Fibroblast of lung (primary cell): ENCODE measurements at regions not wholly inside any gene's neighbourhood (a gene's known extent, or its start where the extent isn't known, plus 50 kb on each side); places are given as distances from the start of the nearest gene placed in this dataset.

Experiments used
- DNase-seq, 2 donors: peaks; one replicate each; pipeline versions ENCODE4 v3.0.0 to v3.0.0-alpha.2; 2010; ENCODE audit warnings: low read depth in 2 of 2
- H2AFZ ChIP-seq: 2 replicates; pipeline ENCODE4 v1.5.1; 2012; ENCODE audit warnings: low read length, control low read depth, inconsistent platforms
- H3K27ac ChIP-seq: 2 replicates; pipeline ENCODE4 v1.5.1; 2011; ENCODE audit warnings: low read length, control low read depth; ENCODE audit not compliant: insufficient read depth
- H3K27me3 ChIP-seq: 2 replicates; pipeline ENCODE4 v1.5.1; 2011; ENCODE audit warnings: mild to moderate bottlenecking, low read length; ENCODE audit not compliant: control insufficient read depth, insufficient read depth
- H3K36me3 ChIP-seq: 2 replicates; pipeline ENCODE4 v1.5.1; 2011; ENCODE audit warnings: low read length; ENCODE audit not compliant: control insufficient read depth, insufficient read depth
- H3K4me1 ChIP-seq: 2 replicates; pipeline ENCODE4 v1.5.1; 2011; ENCODE audit warnings: low read length; ENCODE audit not compliant: control insufficient read depth, insufficient read depth; ENCODE audit errors: extremely low read depth
- H3K4me2 ChIP-seq: 2 replicates; pipeline ENCODE4 v1.5.1; 2011; ENCODE audit warnings: low read length, control low read depth; ENCODE audit not compliant: insufficient read depth; ENCODE audit errors: extremely low read depth
- H3K4me3 ChIP-seq, 4 experiments: fragments of 200-600 bp in 1 of 4; sonication (generic) in 1 of 4; replicated peaks in 1 of 4; 2 replicates each; pipeline ENCODE4 v1.5.1; 2011 to 2016; ENCODE audit warnings: low read length in 4 of 4, low read depth in 3 of 4, mild to moderate bottlenecking in 3 of 4, control low read depth in 2 of 4, inconsistent platforms in 1 of 4, mixed read lengths in 1 of 4; ENCODE audit not compliant: insufficient read depth in 1 of 4; ENCODE audit errors: control extremely low read depth in 1 of 4
- H3K79me2 ChIP-seq: 2 replicates; pipeline ENCODE4 v1.5.1; 2012; ENCODE audit warnings: mild to moderate bottlenecking, low read length, inconsistent platforms; ENCODE audit not compliant: control insufficient read depth, insufficient read depth
- H3K9ac ChIP-seq: 2 replicates; pipeline ENCODE4 v1.5.1; 2011; ENCODE audit warnings: mild to moderate bottlenecking, low read length, control low read depth; ENCODE audit not compliant: insufficient read depth
- H3K9me3 ChIP-seq: 2 replicates; pipeline ENCODE4 v1.5.1; 2012; ENCODE audit warnings: low read depth, low read length; ENCODE audit not compliant: control insufficient read depth, insufficient read depth
- H4K20me1 ChIP-seq: 2 replicates; pipeline ENCODE4 v1.5.1; 2011; ENCODE audit warnings: low read length; ENCODE audit not compliant: control insufficient read depth, insufficient read depth; ENCODE audit errors: extremely low read depth
- EZH2 ChIP-seq: IDR thresholded peaks from 2 replicates; pipeline ENCODE4 v1.5.1; 2012; ENCODE audit warnings: low read length, control low read depth, mild to moderate bottlenecking; ENCODE audit errors: missing control alignments
- TF ChIP-seq, protein P1 (sequence below), 2 donors: IDR thresholded peaks in 1 of 2; conservative IDR thresholded peaks in 1 of 2; 1 replicate in 1 of 2; 2 replicates in 1 of 2; pipeline ENCODE4 v1.5.1; 2011 to 2012; ENCODE audit warnings: low read length in 2 of 2, control low read depth in 1 of 2, inconsistent platforms in 1 of 2, low read depth in 1 of 2, mild to moderate bottlenecking in 1 of 2

GRCh38 chrY:11022734-11023133 lies 1495.1 kb downstream of the TSPY10 start:
- no peak overlapping the region for H3K9ac ChIP-seq
- DNase-seq, result no peak
- no peaks in the 10 kb centered on the region for H3K79me2 ChIP-seq
- no peaks in the 10 kb centered on the region for H3K9me3 ChIP-seq
- H3K4me1 ChIP-seq, result no peaks in the 10 kb centered on the region
- no peaks in the 10 kb centered on the region for H3K36me3 ChIP-seq
- no peak overlapping the region for H3K4me3 ChIP-seq
- no peaks in the 10 kb centered on the region for H3K27me3 ChIP-seq
- no peak overlapping the region for H3K4me2 ChIP-seq
- no peak overlapping the region for H2AFZ ChIP-seq
- TF ChIP-seq, protein P1, sequence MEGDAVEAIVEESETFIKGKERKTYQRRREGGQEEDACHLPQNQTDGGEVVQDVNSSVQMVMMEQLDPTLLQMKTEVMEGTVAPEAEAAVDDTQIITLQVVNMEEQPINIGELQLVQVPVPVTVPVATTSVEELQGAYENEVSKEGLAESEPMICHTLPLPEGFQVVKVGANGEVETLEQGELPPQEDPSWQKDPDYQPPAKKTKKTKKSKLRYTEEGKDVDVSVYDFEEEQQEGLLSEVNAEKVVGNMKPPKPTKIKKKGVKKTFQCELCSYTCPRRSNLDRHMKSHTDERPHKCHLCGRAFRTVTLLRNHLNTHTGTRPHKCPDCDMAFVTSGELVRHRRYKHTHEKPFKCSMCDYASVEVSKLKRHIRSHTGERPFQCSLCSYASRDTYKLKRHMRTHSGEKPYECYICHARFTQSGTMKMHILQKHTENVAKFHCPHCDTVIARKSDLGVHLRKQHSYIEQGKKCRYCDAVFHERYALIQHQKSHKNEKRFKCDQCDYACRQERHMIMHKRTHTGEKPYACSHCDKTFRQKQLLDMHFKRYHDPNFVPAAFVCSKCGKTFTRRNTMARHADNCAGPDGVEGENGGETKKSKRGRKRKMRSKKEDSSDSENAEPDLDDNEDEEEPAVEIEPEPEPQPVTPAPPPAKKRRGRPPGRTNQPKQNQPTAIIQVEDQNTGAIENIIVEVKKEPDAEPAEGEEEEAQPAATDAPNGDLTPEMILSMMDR (conservative IDR thresholded peaks at IDR 0.05 in 1 of 2, IDR thresholded peaks at IDR 0.05 in 1 of 2; ENCODE audit: low read depth in 1 of 2, low read length in 2 of 2), result no peak
- TF ChIP-seq EZH2, result no peak
- H3K27ac ChIP-seq, result no peak overlapping the region
- H4K20me1 ChIP-seq, result no peaks in the 10 kb centered on the region

DNA sequence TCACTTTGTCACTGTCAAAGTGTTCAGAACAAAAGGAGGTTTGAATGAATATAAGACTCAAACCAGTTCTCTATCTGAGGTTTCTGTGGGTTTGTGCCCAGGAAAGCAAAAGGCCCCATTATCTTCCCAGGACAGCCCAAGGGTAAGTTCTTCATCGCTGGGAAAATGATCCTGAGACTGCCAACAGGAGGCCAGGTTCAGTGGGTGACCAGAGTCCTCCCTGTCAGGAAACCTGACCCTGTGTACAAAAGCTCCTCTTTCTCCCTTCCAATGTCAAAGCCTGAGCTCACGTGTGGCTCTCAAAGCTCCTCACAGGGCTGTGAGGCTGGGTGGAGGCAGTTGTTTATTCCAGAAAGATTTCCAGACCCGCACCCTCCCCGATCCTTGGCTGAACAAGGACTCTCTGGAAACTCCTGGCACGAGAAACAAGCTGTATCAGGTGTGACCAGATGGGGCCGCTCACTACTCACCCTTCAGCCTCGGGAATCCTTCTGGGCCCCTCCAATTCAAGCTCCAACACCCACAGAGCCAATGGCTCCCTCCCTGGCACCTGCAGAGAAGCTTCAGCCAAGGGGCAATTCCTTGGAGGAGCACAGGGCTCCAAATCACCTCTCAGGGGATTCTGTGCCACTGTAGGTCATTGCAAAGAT lies 1516.7 kb downstream of the TSPY10 start:
- TF ChIP-seq EZH2, result no peak
- TF ChIP-seq, protein P1 (conservative IDR thresholded peaks at IDR 0.05 in 1 of 2, IDR thresholded peaks at IDR 0.05 in 1 of 2; ENCODE audit: low read depth in 1 of 2, low read length in 2 of 2), result no peak
- Histone ChIP-seq H3K79me2 (no peaks in the 10 kb centered on the region), H3K27me3 (no peaks in the 10 kb centered on the region), H4K20me1 (no peaks in the 10 kb centered on the region), H3K4me2 (no peak overlapping the region), H3K4me1 (no peaks in the 10 kb centered on the region), H3K4me3 (no peak overlapping the region), H3K27ac (no peak overlapping the region), H3K9me3 (no peaks in the 10 kb centered on the region), H3K36me3 (no peaks in the 10 kb centered on the region), H3K9ac (no peak overlapping the region), H2AFZ (no peak overlapping the region)
- no peak for DNase-seq

- Histone ChIP-seq H3K4me2 (no peak overlapping the region), H3K4me3 (no peak overlapping the region), H3K79me2 (no peaks in the 10 kb centered on the region), H3K9me3 (no peaks in the 10 kb centered on the region), H3K27me3 (no peaks in the 10 kb centered on the region), H3K27ac (no peak overlapping the region), H3K4me1 (no peaks in the 10 kb centered on the region), H3K9ac (no peak overlapping the region), H2AFZ (no peak overlapping the region), H4K20me1 (no peaks in the 10 kb centered on the region), H3K36me3 (no peaks in the 10 kb centered on the region)
- DNase-seq, result no peak
- TF ChIP-seq, protein P1 (conservative IDR thresholded peaks at IDR 0.05 in 1 of 2, IDR thresholded peaks at IDR 0.05 in 1 of 2; ENCODE audit: low read depth in 1 of 2, low read length in 2 of 2), result no peak
- TF ChIP-seq EZH2, result no peak
These were observed 1535.8 kb downstream of the TSPY10 start for GRCh38 chrY:11063486-11063885.
